ENCODE measurements at regions not wholly inside any gene's neighbourhood (a gene's known extent, or its start where the extent isn't known, plus 50 kb on each side); places are given as distances from the start of the nearest gene placed in this dataset.

DNA sequence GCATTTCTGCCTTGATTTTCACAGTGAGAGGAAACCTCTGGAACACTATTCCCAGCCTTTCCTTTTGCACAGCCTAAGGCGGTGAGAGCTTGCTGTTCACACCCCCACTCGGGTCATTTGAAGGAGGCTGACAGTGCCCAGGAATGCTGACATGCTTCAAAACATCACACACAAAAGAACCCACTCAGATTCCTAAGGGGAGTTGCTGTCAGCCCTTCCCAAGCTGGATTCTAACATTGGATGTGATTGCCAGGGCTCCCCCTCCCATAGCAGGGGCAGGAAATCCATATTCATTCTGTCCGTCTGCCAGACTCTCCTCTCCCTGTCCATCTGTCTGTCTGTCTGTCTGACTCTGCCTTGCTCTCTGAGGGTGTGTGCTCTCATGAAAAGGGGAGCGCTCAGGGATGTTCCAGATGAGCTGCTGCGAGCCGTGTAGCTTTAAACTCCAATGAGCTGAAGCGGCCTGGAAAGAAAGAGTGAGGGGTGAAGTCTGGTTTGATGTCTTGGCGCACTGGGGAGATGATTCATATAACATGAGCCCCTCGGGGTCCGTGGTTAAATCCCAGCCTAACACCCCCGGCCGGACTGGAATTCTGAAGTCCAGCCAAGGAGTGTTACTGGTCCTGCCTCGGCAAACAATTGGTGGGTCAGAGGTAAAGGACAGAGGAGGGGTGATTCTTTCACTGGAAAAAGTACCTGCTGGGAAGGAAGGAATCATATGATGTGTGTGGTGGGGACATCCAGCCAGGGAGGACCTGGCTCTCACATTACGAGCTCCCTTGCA lies 517.0 kb downstream of the CCDC171 start:
- Histone ChIP-seq H3K4me2 (no peak overlapping the region), H2AFZ (ENCODE audit: low read depth) (no peak overlapping the region), H4K20me1 (ENCODE audit: insufficient read depth) (no peaks in the 10 kb centered on the region)

GRCh38 chr9:16070455-16071145 lies 517.8 kb downstream of the CCDC171 start:
- no peaks in the 10 kb centered on the region for H4K20me1 ChIP-seq (ENCODE audit: insufficient read depth)
- no peak overlapping the region for H3K9ac ChIP-seq
- no peak overlapping the region for H3K4me3 ChIP-seq (IDR thresholded peaks at IDR 0.05; ENCODE audit: insufficient read depth, low read depth, low read length)
- no peak for TF ChIP-seq CTCF (conservative IDR thresholded peaks at IDR 0.05; ENCODE audit: low read depth, low read length)
- no peaks in the 10 kb centered on the region for H3K4me1 ChIP-seq (ENCODE audit: low read depth, poor library complexity, severe bottlenecking)
- H3K27me3 ChIP-seq (ENCODE audit: insufficient read depth, low read depth), result no peaks in the 10 kb centered on the region
- H3K27ac ChIP-seq, result no peak overlapping the region
- no peak overlapping the region for H3K4me2 ChIP-seq
- no peaks in the 10 kb centered on the region for H3K79me2 ChIP-seq (ENCODE audit: insufficient read depth, low read depth)
- no peaks in the 10 kb centered on the region for H3K36me3 ChIP-seq (ENCODE audit: insufficient read depth)
- no peak overlapping the region for H2AFZ ChIP-seq (ENCODE audit: low read depth)

More for the DNA sequence above, 517.0 kb downstream of the CCDC171 start:
- H3K27ac ChIP-seq, result no peak overlapping the region
- no peaks in the 10 kb centered on the region for H3K4me1 ChIP-seq (ENCODE audit: low read depth, poor library complexity, severe bottlenecking)
- H3K27me3 ChIP-seq (ENCODE audit: insufficient read depth, low read depth), result no peaks in the 10 kb centered on the region
- H3K9ac ChIP-seq, result no peak overlapping the region
- no peak for TF ChIP-seq CTCF (conservative IDR thresholded peaks at IDR 0.05; ENCODE audit: low read depth, low read length)
- no peak overlapping the region for H3K4me3 ChIP-seq (IDR thresholded peaks at IDR 0.05; ENCODE audit: insufficient read depth, low read depth, low read length)
- no peaks in the 10 kb centered on the region for H3K36me3 ChIP-seq (ENCODE audit: insufficient read depth)
- no peaks in the 10 kb centered on the region for H3K79me2 ChIP-seq (ENCODE audit: insufficient read depth, low read depth)

DNA sequence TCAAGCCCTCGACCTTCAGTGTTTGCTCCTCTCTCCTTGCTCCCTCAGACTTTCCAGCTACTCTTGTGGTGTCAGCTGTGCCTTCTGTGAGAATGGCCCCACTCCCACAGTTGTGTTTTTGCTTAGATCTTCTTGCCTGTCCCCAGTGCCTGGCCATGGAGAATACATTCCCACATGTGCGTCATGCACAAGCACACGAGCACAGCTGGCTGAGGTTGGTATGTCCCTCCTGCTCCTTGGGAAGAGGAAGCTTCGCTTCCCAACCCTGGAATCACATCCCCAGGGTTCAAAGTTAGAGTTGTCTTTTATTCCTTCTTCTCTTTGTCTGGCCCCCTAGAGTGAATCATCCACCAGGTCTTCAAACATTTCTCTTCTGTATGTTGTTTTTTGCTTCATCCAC lies 518.6 kb downstream of the CCDC171 start:
- Histone ChIP-seq H3K79me2 (ENCODE audit: insufficient read depth, low read depth) (no peaks in the 10 kb centered on the region), H4K20me1 (ENCODE audit: insufficient read depth) (no peaks in the 10 kb centered on the region), H3K4me3 (IDR thresholded peaks at IDR 0.05; ENCODE audit: insufficient read depth, low read depth, low read length) (no peak overlapping the region), H3K27me3 (ENCODE audit: insufficient read depth, low read depth) (no peaks in the 10 kb centered on the region), H3K9ac (no peak overlapping the region), H3K4me1 (ENCODE audit: low read depth, poor library complexity, severe bottlenecking) (no peaks in the 10 kb centered on the region), H3K36me3 (ENCODE audit: insufficient read depth) (no peaks in the 10 kb centered on the region), H3K27ac (no peak overlapping the region), H3K4me2 (no peak overlapping the region), H2AFZ (ENCODE audit: low read depth) (no peak overlapping the region)
- TF ChIP-seq CTCF (conservative IDR thresholded peaks at IDR 0.05; ENCODE audit: low read depth, low read length), result no peak

GRCh38 chr9:16074963-16075362 lies 522.1 kb downstream of the CCDC171 start:
- Histone ChIP-seq H3K36me3 (ENCODE audit: insufficient read depth) (no peaks in the 10 kb centered on the region), H3K27me3 (ENCODE audit: insufficient read depth, low read depth) (no peaks in the 10 kb centered on the region), H4K20me1 (ENCODE audit: insufficient read depth) (no peaks in the 10 kb centered on the region), H3K27ac (no peak overlapping the region), H3K4me3 (IDR thresholded peaks at IDR 0.05; ENCODE audit: insufficient read depth, low read depth, low read length) (no peak overlapping the region), H3K79me2 (ENCODE audit: insufficient read depth, low read depth) (no peaks in the 10 kb centered on the region), H3K4me1 (ENCODE audit: low read depth, poor library complexity, severe bottlenecking) (no peaks in the 10 kb centered on the region), H2AFZ (ENCODE audit: low read depth) (no peak overlapping the region), H3K4me2 (no peak overlapping the region), H3K9ac (no peak overlapping the region)
- TF ChIP-seq CTCF (conservative IDR thresholded peaks at IDR 0.05; ENCODE audit: low read depth, low read length), result no peak

All from KMS-11 (cell line).